Bronchial epithelial cell (primary cell): ENCODE measurements at regions not wholly inside any gene's neighbourhood (a gene's known extent, or its start where the extent isn't known, plus 50 kb on each side); places are given as distances from the start of the nearest gene placed in this dataset.

Source experiments
- DNase-seq: peaks from one replicate; pipeline ENCODE4 v3.0.0-alpha.2; 2010; ENCODE audit warnings: low read depth
- FAIRE-seq: peaks from 2 replicates; lab custom pipeline; 2011; peaks lifted over from hg19 to GRCh38; lab: Jason Lieb, UNC
- H3K27me3 ChIP-seq: 2 replicates; pipeline ENCODE4 v1.5.1; 2011; ENCODE audit warnings: low read length; ENCODE audit not compliant: control insufficient read depth, insufficient read depth
- H3K36me3 ChIP-seq: 2 replicates; pipeline ENCODE4 v1.5.1; 2011; ENCODE audit warnings: low read length; ENCODE audit not compliant: control insufficient read depth, insufficient read depth
- H3K4me3 ChIP-seq: 2 replicates; pipeline ENCODE4 v1.5.1; 2011; ENCODE audit warnings: mild to moderate bottlenecking, low read depth, low read length, control low read depth
- CTCF ChIP-seq: IDR thresholded peaks from 2 replicates; pipeline ENCODE4 v1.5.1; 2011; ENCODE audit warnings: mild to moderate bottlenecking, moderate library complexity, low read length, control low read depth, inconsistent platforms; ENCODE audit not compliant: insufficient read depth, severe bottlenecking

- Histone ChIP-seq H3K4me3 (no peak overlapping the region), H3K27me3 (no peaks in the 10 kb centered on the region), H3K36me3 (no peaks in the 10 kb centered on the region)
- FAIRE-seq (no peak), DNase-seq (no peak)
- no peak for TF ChIP-seq CTCF
Measured at GRCh38 chr6:21444711-21445260, 148.8 kb upstream of the SOX4 start.

GRCh38 chr6:21447987-21448386 lies 145.6 kb upstream of the SOX4 start:
- TF ChIP-seq CTCF = no peak
- H3K36me3 ChIP-seq = no peaks in the 10 kb centered on the region
- no peak overlapping the region for H3K4me3 ChIP-seq
- no peaks in the 10 kb centered on the region for H3K27me3 ChIP-seq
- no peak for DNase-seq
- no peak for FAIRE-seq

GRCh38 chr6:21448485-21449109 lies 145.0 kb upstream of the SOX4 start:
- no peak for DNase-seq

GRCh38 chr6:21450149-21450548 lies 143.4 kb upstream of the SOX4 start:
- Histone ChIP-seq H3K27me3 (no peaks in the 10 kb centered on the region), H3K36me3 (no peaks in the 10 kb centered on the region), H3K4me3 (no peak overlapping the region)
- FAIRE-seq = no peak
- no peak for TF ChIP-seq CTCF
- no peak for DNase-seq

More at GRCh38 chr6:21448485-21449109, 145.0 kb upstream of the SOX4 start:
- no peak for FAIRE-seq
- no peaks in the 10 kb centered on the region for H3K36me3 ChIP-seq
- TF ChIP-seq CTCF = no peak
- H3K27me3 ChIP-seq = no peaks in the 10 kb centered on the region
- H3K4me3 ChIP-seq = no peak overlapping the region

GRCh38 chr6:21450628-21451027 lies 142.9 kb upstream of the SOX4 start:
- DNase-seq = no peak
- no peak overlapping the region for H3K4me3 ChIP-seq

More at GRCh38 chr6:21450628-21451027, 142.9 kb upstream of the SOX4 start:
- no peak for FAIRE-seq
- no peak for TF ChIP-seq CTCF
- no peaks in the 10 kb centered on the region for H3K27me3 ChIP-seq
- no peaks in the 10 kb centered on the region for H3K36me3 ChIP-seq
